NT2/D1 (cell line): ENCODE measurements at regions not wholly inside any gene's neighbourhood (a gene's known extent, or its start where the extent isn't known, plus 50 kb on each side); places are given as distances from the start of the nearest gene placed in this dataset.

Experiments used
- DNase-seq: peaks from one replicate; pipeline ENCODE4 v3.0.0-alpha.2; 2011; ENCODE audit warnings: low read depth, low spot score
- H3K27me3 ChIP-seq: 2 replicates; pipeline ENCODE4 v1.6.0; 2011; ENCODE audit warnings: mild to moderate bottlenecking; ENCODE audit not compliant: insufficient read length, insufficient read depth
- H3K36me3 ChIP-seq: 2 replicates; pipeline ENCODE4 v1.6.1; 2011; ENCODE audit warnings: mild to moderate bottlenecking, low read length, mixed read lengths; ENCODE audit not compliant: insufficient read depth, insufficient read length
- H3K4me1 ChIP-seq: 2 replicates; pipeline ENCODE4 v1.5.1; 2011; ENCODE audit not compliant: insufficient read depth, insufficient read length
- H3K4me3 ChIP-seq: 2 replicates; pipeline ENCODE4 v1.5.1; 2011; ENCODE audit warnings: low read depth; ENCODE audit not compliant: insufficient read length
- H3K9ac ChIP-seq: 2 replicates; pipeline ENCODE4 v1.6.0; 2011; ENCODE audit warnings: low read depth; ENCODE audit not compliant: insufficient read length
- H3K9me3 ChIP-seq: 2 replicates; pipeline ENCODE4 v1.5.1; 2011; ENCODE audit warnings: mild to moderate bottlenecking, low read length; ENCODE audit not compliant: insufficient read depth
- SUZ12 ChIP-seq: IDR thresholded peaks from 2 replicates; pipeline ENCODE4 v1.6.1; 2011; ENCODE audit not compliant: insufficient read length, insufficient read depth; ENCODE audit errors: extremely low read depth
- YY1 ChIP-seq: IDR thresholded peaks from 2 replicates; pipeline ENCODE4 v1.6.1; 2011; ENCODE audit not compliant: insufficient read length, insufficient read depth
- ZNF274 ChIP-seq: IDR thresholded peaks from 2 replicates; pipeline ENCODE4 v1.6.1; 2011; ENCODE audit warnings: mild to moderate bottlenecking, low read depth, low read length

- Histone ChIP-seq H3K9me3 (no peaks in the 10 kb centered on the region), H3K27me3 (no peaks in the 10 kb centered on the region), H3K4me3 (no peak overlapping the region), H3K9ac (no peak overlapping the region), H3K36me3 (no peaks in the 10 kb centered on the region), H3K4me1 (no peaks in the 10 kb centered on the region)
- TF ChIP-seq ZNF274 (no peak), SUZ12 (no peak), YY1 (no peak)
- no peak for DNase-seq
Measured at GRCh38 chr4:137762591-137762990, 230.3 kb upstream of the PCDH18 start.

- Histone ChIP-seq H3K9ac (no peak overlapping the region), H3K36me3 (no peaks in the 10 kb centered on the region), H3K9me3 (no peaks in the 10 kb centered on the region), H3K4me3 (no peak overlapping the region), H3K27me3 (no peaks in the 10 kb centered on the region), H3K4me1 (no peaks in the 10 kb centered on the region)
- no peak for DNase-seq
- TF ChIP-seq SUZ12 (no peak), YY1 (no peak), ZNF274 (no peak)
Measured at GRCh38 chr4:137754652-137755471, 222.6 kb upstream of the PCDH18 start.

- TF ChIP-seq ZNF274 (no peak), YY1 (no peak), SUZ12 (no peak)
- no peak for DNase-seq
- Histone ChIP-seq H3K27me3 (no peaks in the 10 kb centered on the region), H3K9ac (no peak overlapping the region), H3K36me3 (no peaks in the 10 kb centered on the region), H3K4me3 (no peak overlapping the region), H3K9me3 (no peaks in the 10 kb centered on the region), H3K4me1 (no peaks in the 10 kb centered on the region)
Measured at GRCh38 chr4:137749466-137749865, 217.2 kb upstream of the PCDH18 start.

- H3K36me3 ChIP-seq, result no peaks in the 10 kb centered on the region
- no peak overlapping the region for H3K4me3 ChIP-seq
- no peak for DNase-seq
- H3K27me3 ChIP-seq, result no peaks in the 10 kb centered on the region
- H3K4me1 ChIP-seq, result no peaks in the 10 kb centered on the region
- no peak overlapping the region for H3K9ac ChIP-seq
- TF ChIP-seq ZNF274 (no peak), YY1 (no peak), SUZ12 (no peak)
- no peaks in the 10 kb centered on the region for H3K9me3 ChIP-seq
Measured at GRCh38 chr4:137748616-137749015, 216.3 kb upstream of the PCDH18 start.

GRCh38 chr4:137740141-137740540 lies 207.8 kb upstream of the PCDH18 start:
- H3K9ac ChIP-seq, result no peak overlapping the region
- no peaks in the 10 kb centered on the region for H3K36me3 ChIP-seq
- TF ChIP-seq SUZ12 (no peak), ZNF274 (no peak), YY1 (no peak)
- no peak overlapping the region for H3K4me3 ChIP-seq
- DNase-seq, result no peak
- no peaks in the 10 kb centered on the region for H3K27me3 ChIP-seq
- H3K9me3 ChIP-seq, result no peaks in the 10 kb centered on the region
- no peaks in the 10 kb centered on the region for H3K4me1 ChIP-seq

- Histone ChIP-seq H3K9me3 (no peaks in the 10 kb centered on the region), H3K9ac (no peak overlapping the region), H3K27me3 (no peaks in the 10 kb centered on the region), H3K4me1 (no peaks in the 10 kb centered on the region), H3K36me3 (no peaks in the 10 kb centered on the region), H3K4me3 (no peak overlapping the region)
- no peak for TF ChIP-seq ZNF274
- no peak for TF ChIP-seq YY1
- no peak for TF ChIP-seq SUZ12
- DNase-seq, result no peak
Measured at GRCh38 chr4:137739391-137739790, 207.1 kb upstream of the PCDH18 start.

GRCh38 chr4:137738375-137738990 lies 206.2 kb upstream of the PCDH18 start:
- no peaks in the 10 kb centered on the region for H3K36me3 ChIP-seq
- H3K9me3 ChIP-seq, result no peaks in the 10 kb centered on the region
- H3K9ac ChIP-seq, result no peak overlapping the region
- no peaks in the 10 kb centered on the region for H3K4me1 ChIP-seq
- H3K4me3 ChIP-seq, result no peak overlapping the region
- H3K27me3 ChIP-seq, result no peaks in the 10 kb centered on the region
- no peak for TF ChIP-seq YY1
- TF ChIP-seq ZNF274, result no peak
- no peak for TF ChIP-seq SUZ12
- DNase-seq, result no peak
